ENCODE measurements at regions not wholly inside any gene's neighbourhood (a gene's known extent, or its start where the extent isn't known, plus 50 kb on each side); places are given as distances from the start of the nearest gene placed in this dataset.
"Not testable (repeated sequence)": the region's sequence is repeated elsewhere in the genome, so short reads cannot be mapped to it uniquely, and the experiment has no call there.

GRCh38 chr16:80250381-80250780 lies 290.4 kb upstream of the DYNLRB2 start:
- H3K36me3 ChIP-seq (ENCODE audit: control insufficient read depth in 1 of 2, insufficient read depth in 2 of 2, low read length in 2 of 2), result no peaks in the 10 kb centered on the region
- H3K4me1 ChIP-seq (ENCODE audit: control insufficient read depth in 1 of 2, insufficient read depth in 2 of 2, low read length in 2 of 2), result no peaks in the 10 kb centered on the region
- no peaks in the 10 kb centered on the region for H3K9me3 ChIP-seq (ENCODE audit: control insufficient read depth in 1 of 2, low read length in 2 of 2)
- no peak overlapping the region for H3K4me3 ChIP-seq (ENCODE audit: low read depth in 1 of 2, low read length in 2 of 2)
- H3K27me3 ChIP-seq (ENCODE audit: low read depth, low read length), result no peaks in the 10 kb centered on the region
- no peak overlapping the region for H3K27ac ChIP-seq (ENCODE audit: low read length)

GRCh38 chr16:80243303-80243702 lies 297.5 kb upstream of the DYNLRB2 start:
- H3K36me3 ChIP-seq (ENCODE audit: control insufficient read depth in 1 of 2, insufficient read depth in 2 of 2, low read length in 2 of 2); H3K4me1 ChIP-seq (ENCODE audit: control insufficient read depth in 1 of 2, insufficient read depth in 2 of 2, low read length in 2 of 2); H3K4me3 ChIP-seq (ENCODE audit: low read depth in 1 of 2, low read length in 2 of 2); H3K27me3 ChIP-seq (ENCODE audit: low read depth, low read length); H3K27ac ChIP-seq (ENCODE audit: low read length); H3K9me3 ChIP-seq (ENCODE audit: control insufficient read depth in 1 of 2, low read length in 2 of 2): not testable (repeated sequence)

- not testable (repeated sequence) for H3K9me3 ChIP-seq (ENCODE audit: control insufficient read depth in 1 of 2, low read length in 2 of 2); H3K27me3 ChIP-seq (ENCODE audit: low read depth, low read length); H3K36me3 ChIP-seq (ENCODE audit: control insufficient read depth in 1 of 2, insufficient read depth in 2 of 2, low read length in 2 of 2); H3K4me3 ChIP-seq (ENCODE audit: low read depth in 1 of 2, low read length in 2 of 2); H3K4me1 ChIP-seq (ENCODE audit: control insufficient read depth in 1 of 2, insufficient read depth in 2 of 2, low read length in 2 of 2); H3K27ac ChIP-seq (ENCODE audit: low read length)
These were observed 298.5 kb upstream of the DYNLRB2 start for GRCh38 chr16:80242279-80242678.

GRCh38 chr16:80233097-80233835 lies 307.5 kb upstream of the DYNLRB2 start:
- Histone ChIP-seq H3K27ac (ENCODE audit: low read length) (no peak overlapping the region), H3K27me3 (ENCODE audit: low read depth, low read length) (no peaks in the 10 kb centered on the region), H3K4me1 (ENCODE audit: control insufficient read depth in 1 of 2, insufficient read depth in 2 of 2, low read length in 2 of 2) (no peaks in the 10 kb centered on the region), H3K4me3 (ENCODE audit: low read depth in 1 of 2, low read length in 2 of 2) (no peak overlapping the region), H3K9me3 (ENCODE audit: control insufficient read depth in 1 of 2, low read length in 2 of 2) (no peaks in the 10 kb centered on the region), H3K36me3 (ENCODE audit: control insufficient read depth in 1 of 2, insufficient read depth in 2 of 2, low read length in 2 of 2) (no peaks in the 10 kb centered on the region)

GRCh38 chr16:80231888-80232287 lies 308.9 kb upstream of the DYNLRB2 start:
- no peaks in the 10 kb centered on the region for H3K27me3 ChIP-seq (ENCODE audit: low read depth, low read length)
- H3K9me3 ChIP-seq (ENCODE audit: control insufficient read depth in 1 of 2, low read length in 2 of 2), result no peaks in the 10 kb centered on the region
- no peak overlapping the region for H3K27ac ChIP-seq (ENCODE audit: low read length)
- no peaks in the 10 kb centered on the region for H3K4me1 ChIP-seq (ENCODE audit: control insufficient read depth in 1 of 2, insufficient read depth in 2 of 2, low read length in 2 of 2)
- no peaks in the 10 kb centered on the region for H3K36me3 ChIP-seq (ENCODE audit: control insufficient read depth in 1 of 2, insufficient read depth in 2 of 2, low read length in 2 of 2)
- no peak overlapping the region for H3K4me3 ChIP-seq (ENCODE audit: low read depth in 1 of 2, low read length in 2 of 2)

GRCh38 chr16:80231121-80231520 lies 309.7 kb upstream of the DYNLRB2 start:
- H3K4me1 ChIP-seq (ENCODE audit: control insufficient read depth in 1 of 2, insufficient read depth in 2 of 2, low read length in 2 of 2), result no peaks in the 10 kb centered on the region
- no peaks in the 10 kb centered on the region for H3K36me3 ChIP-seq (ENCODE audit: control insufficient read depth in 1 of 2, insufficient read depth in 2 of 2, low read length in 2 of 2)
- H3K4me3 ChIP-seq (ENCODE audit: low read depth in 1 of 2, low read length in 2 of 2), result no peak overlapping the region
- no peak overlapping the region for H3K27ac ChIP-seq (ENCODE audit: low read length)
- peaks cover 1 to 6% of the 10 kb centered on the region in 2 donors for H3K9me3 ChIP-seq (ENCODE audit: control insufficient read depth in 1 of 2, low read length in 2 of 2)
- H3K27me3 ChIP-seq (ENCODE audit: low read depth, low read length), result no peaks in the 10 kb centered on the region

GRCh38 chr16:80230328-80231120 lies 310.3 kb upstream of the DYNLRB2 start:
- Histone ChIP-seq H3K9me3 (ENCODE audit: control insufficient read depth in 1 of 2, low read length in 2 of 2) (peaks cover 3 to 7% of the 10 kb centered on the region in 2 donors), H3K36me3 (ENCODE audit: control insufficient read depth in 1 of 2, insufficient read depth in 2 of 2, low read length in 2 of 2) (no peaks in the 10 kb centered on the region), H3K27ac (ENCODE audit: low read length) (no peak overlapping the region), H3K4me3 (ENCODE audit: low read depth in 1 of 2, low read length in 2 of 2) (no peak overlapping the region), H3K4me1 (ENCODE audit: control insufficient read depth in 1 of 2, insufficient read depth in 2 of 2, low read length in 2 of 2) (no peaks in the 10 kb centered on the region), H3K27me3 (ENCODE audit: low read depth, low read length) (no peaks in the 10 kb centered on the region)

GRCh38 chr16:80226499-80226898 lies 314.3 kb upstream of the DYNLRB2 start:
- Histone ChIP-seq H3K36me3 (ENCODE audit: control insufficient read depth in 1 of 2, insufficient read depth in 2 of 2, low read length in 2 of 2) (no peaks in the 10 kb centered on the region), H3K4me3 (ENCODE audit: low read depth in 1 of 2, low read length in 2 of 2) (no peak overlapping the region), H3K4me1 (ENCODE audit: control insufficient read depth in 1 of 2, insufficient read depth in 2 of 2, low read length in 2 of 2) (no peaks in the 10 kb centered on the region), H3K27ac (ENCODE audit: low read length) (no peak overlapping the region), H3K27me3 (ENCODE audit: low read depth, low read length) (no peaks in the 10 kb centered on the region), H3K9me3 (ENCODE audit: control insufficient read depth in 1 of 2, low read length in 2 of 2) (peaks cover 3 to 7% of the 10 kb centered on the region in 2 donors)

- no peak overlapping the region for H3K4me3 ChIP-seq (ENCODE audit: low read depth in 1 of 2, low read length in 2 of 2)
- no peaks in the 10 kb centered on the region for H3K4me1 ChIP-seq (ENCODE audit: control insufficient read depth in 1 of 2, insufficient read depth in 2 of 2, low read length in 2 of 2)
- no peaks in the 10 kb centered on the region for H3K9me3 ChIP-seq (ENCODE audit: control insufficient read depth in 1 of 2, low read length in 2 of 2)
- H3K27ac ChIP-seq (ENCODE audit: low read length), result no peak overlapping the region
- no peaks in the 10 kb centered on the region for H3K36me3 ChIP-seq (ENCODE audit: control insufficient read depth in 1 of 2, insufficient read depth in 2 of 2, low read length in 2 of 2)
- no peaks in the 10 kb centered on the region for H3K27me3 ChIP-seq (ENCODE audit: low read depth, low read length)
These were observed 330.0 kb upstream of the DYNLRB2 start for GRCh38 chr16:80210787-80211186.

- Histone ChIP-seq H3K36me3 (ENCODE audit: control insufficient read depth in 1 of 2, insufficient read depth in 2 of 2, low read length in 2 of 2) (no peaks in the 10 kb centered on the region), H3K4me3 (ENCODE audit: low read depth in 1 of 2, low read length in 2 of 2) (no peak overlapping the region), H3K27ac (ENCODE audit: low read length) (no peak overlapping the region), H3K4me1 (ENCODE audit: control insufficient read depth in 1 of 2, insufficient read depth in 2 of 2, low read length in 2 of 2) (no peaks in the 10 kb centered on the region), H3K27me3 (ENCODE audit: low read depth, low read length) (no peaks in the 10 kb centered on the region), H3K9me3 (ENCODE audit: control insufficient read depth in 1 of 2, low read length in 2 of 2) (no peaks in the 10 kb centered on the region)
These were observed 332.1 kb upstream of the DYNLRB2 start for GRCh38 chr16:80208743-80209142.

GRCh38 chr16:80208015-80208414 lies 332.8 kb upstream of the DYNLRB2 start:
- Histone ChIP-seq H3K4me3 (ENCODE audit: low read depth in 1 of 2, low read length in 2 of 2) (no peak overlapping the region), H3K9me3 (ENCODE audit: control insufficient read depth in 1 of 2, low read length in 2 of 2) (no peaks in the 10 kb centered on the region), H3K27ac (ENCODE audit: low read length) (no peak overlapping the region), H3K27me3 (ENCODE audit: low read depth, low read length) (no peaks in the 10 kb centered on the region), H3K36me3 (ENCODE audit: control insufficient read depth in 1 of 2, insufficient read depth in 2 of 2, low read length in 2 of 2) (no peaks in the 10 kb centered on the region), H3K4me1 (ENCODE audit: control insufficient read depth in 1 of 2, insufficient read depth in 2 of 2, low read length in 2 of 2) (no peaks in the 10 kb centered on the region)

All from muscle layer of duodenum (tissue), 2 donors.